ENCODE measurements at regions not wholly inside any gene's neighbourhood (a gene's known extent, or its start where the extent isn't known, plus 50 kb on each side); places are given as distances from the start of the nearest gene placed in this dataset.

DNA sequence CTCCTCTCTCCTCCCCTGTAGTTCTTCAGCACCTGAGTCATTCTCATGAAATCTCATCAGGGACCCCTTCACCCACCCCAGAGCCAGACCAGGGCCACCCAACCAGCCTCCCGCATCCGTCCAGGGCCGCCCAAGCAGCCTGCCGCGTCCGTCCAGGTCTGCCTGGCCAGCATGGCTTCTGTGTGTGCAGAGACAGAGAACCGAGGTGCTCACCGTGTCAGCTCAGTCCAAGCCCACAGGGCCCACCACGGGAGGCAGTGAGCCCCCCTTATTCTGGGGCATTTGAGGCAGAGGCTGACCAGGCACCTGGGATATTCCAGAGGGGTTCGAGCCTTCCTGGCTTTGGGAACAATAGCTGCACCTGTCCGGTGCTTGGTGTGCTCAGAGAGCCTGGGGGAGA, 1117.3 kb downstream of the BRD1 start:
- H4K8ac ChIP-seq (ENCODE audit: low read depth, low read length), result no peak overlapping the region
- no peak overlapping the region for H2BK120ac ChIP-seq (ENCODE audit: low read depth, low read length)
- no peak for DNase-seq (ENCODE audit: low spot score)
- no CpG with 5 or more reads among the region's 11 CpGs for WGBS, 2 donors (ENCODE audit: extremely low coverage in 2 of 2, insufficient read length in 2 of 2, insufficient replicate concordance in 1 of 2)
- H3K9ac ChIP-seq (ENCODE audit: low read depth, low read length, poor library complexity), result no peak overlapping the region
- peak overlapping the region; percentile 27 for H2AK5ac ChIP-seq (ENCODE audit: low read depth, low read length)
- H2BK15ac ChIP-seq (ENCODE audit: low read length), result no peak overlapping the region
- H2BK12ac ChIP-seq (ENCODE audit: low read length), result no peak overlapping the region
- H4K91ac ChIP-seq (ENCODE audit: low read depth, low read length, poor library complexity), result no peak overlapping the region
- no peaks in the 10 kb centered on the region for H3K27me3 ChIP-seq (ENCODE audit: control insufficient read depth in 3 of 3, insufficient read depth in 3 of 3, low read depth in 1 of 3, low read length in 3 of 3)
- H2AFZ ChIP-seq (ENCODE audit: low read length), result no peak overlapping the region
- peaks cover 4% of the 10 kb centered on the region for H3K79me1 ChIP-seq (ENCODE audit: low read depth, low read length)
- H3K36me3 ChIP-seq (replicated peaks in 1 of 2; ENCODE audit: control insufficient read depth in 2 of 2, insufficient read depth in 2 of 2, low read length in 2 of 2), result peaks cover 0 to 8% of the 10 kb centered on the region in 2 donors
- H3K18ac ChIP-seq (ENCODE audit: low read length), result peak overlapping the region; percentile 78
- H3K4me2 ChIP-seq (ENCODE audit: insufficient read depth, low read length, poor library complexity, severe bottlenecking), result no peak overlapping the region
- H3K4ac ChIP-seq (ENCODE audit: low read length), result no peak overlapping the region
- no peak overlapping the region for H2BK5ac ChIP-seq (ENCODE audit: low read length)
- H3K4me3 ChIP-seq (ENCODE audit: low read length in 2 of 2), result no peak overlapping the region
- H3K23ac ChIP-seq (ENCODE audit: low read depth, low read length, poor library complexity), result no peak overlapping the region
- H3K27ac ChIP-seq (replicated peaks; ENCODE audit: low read length), result no peak overlapping the region
- no peak overlapping the region for H3K14ac ChIP-seq (ENCODE audit: low read length)
- peaks cover 0 to 4% of the 10 kb centered on the region in 2 donors for H3K9me3 ChIP-seq (replicated peaks in 1 of 2; ENCODE audit: control insufficient read depth in 2 of 2, insufficient read depth in 1 of 2, low read depth in 1 of 2, low read length in 2 of 2)
- H3K4me1 ChIP-seq (ENCODE audit: control insufficient read depth in 2 of 2, insufficient read depth in 1 of 2, low read depth in 1 of 2, low read length in 2 of 2), result peaks cover 3 to 12% of the 10 kb centered on the region in 2 donors

GRCh38 chr22:48709976-48710375, 1117.7 kb downstream of the BRD1 start:
- H3K79me1 ChIP-seq (ENCODE audit: low read depth, low read length), result peaks cover 6% of the 10 kb centered on the region
- no peak overlapping the region for H2BK5ac ChIP-seq (ENCODE audit: low read length)
- no peak overlapping the region for H3K27ac ChIP-seq (replicated peaks; ENCODE audit: low read length)
- no peak overlapping the region for H2AFZ ChIP-seq (ENCODE audit: low read length)
- no peak overlapping the region for H3K9ac ChIP-seq (ENCODE audit: low read depth, low read length, poor library complexity)
- H2BK12ac ChIP-seq (ENCODE audit: low read length), result no peak overlapping the region
- H3K23ac ChIP-seq (ENCODE audit: low read depth, low read length, poor library complexity), result no peak overlapping the region
- H3K36me3 ChIP-seq (replicated peaks in 1 of 2; ENCODE audit: control insufficient read depth in 2 of 2, insufficient read depth in 2 of 2, low read length in 2 of 2), result peaks cover 0 to 8% of the 10 kb centered on the region in 2 donors
- no peaks in the 10 kb centered on the region for H3K27me3 ChIP-seq (ENCODE audit: control insufficient read depth in 3 of 3, insufficient read depth in 3 of 3, low read depth in 1 of 3, low read length in 3 of 3)
- no peak overlapping the region for H3K14ac ChIP-seq (ENCODE audit: low read length)
- WGBS, 2 donors (ENCODE audit: extremely low coverage in 2 of 2, insufficient read length in 2 of 2, insufficient replicate concordance in 1 of 2), result no CpG with 5 or more reads among the region's 8 CpGs
- no peak overlapping the region for H3K4ac ChIP-seq (ENCODE audit: low read length)
- H4K8ac ChIP-seq (ENCODE audit: low read depth, low read length), result no peak overlapping the region
- peaks cover 0 to 3% of the 10 kb centered on the region in 2 donors for H3K9me3 ChIP-seq (replicated peaks in 1 of 2; ENCODE audit: control insufficient read depth in 2 of 2, insufficient read depth in 1 of 2, low read depth in 1 of 2, low read length in 2 of 2)
- no peak overlapping the region for H2BK15ac ChIP-seq (ENCODE audit: low read length)
- H3K18ac ChIP-seq (ENCODE audit: low read length), result no peak overlapping the region
- H2AK5ac ChIP-seq (ENCODE audit: low read depth, low read length), result no peak overlapping the region
- peaks cover 7 to 16% of the 10 kb centered on the region in 2 donors for H3K4me1 ChIP-seq (ENCODE audit: control insufficient read depth in 2 of 2, insufficient read depth in 1 of 2, low read depth in 1 of 2, low read length in 2 of 2)
- no peak overlapping the region for H3K4me3 ChIP-seq (ENCODE audit: low read length in 2 of 2)
- no peak for DNase-seq (ENCODE audit: low spot score)
- H3K4me2 ChIP-seq (ENCODE audit: insufficient read depth, low read length, poor library complexity, severe bottlenecking), result no peak overlapping the region
- H2BK120ac ChIP-seq (ENCODE audit: low read depth, low read length), result no peak overlapping the region
- H4K91ac ChIP-seq (ENCODE audit: low read depth, low read length, poor library complexity), result no peak overlapping the region

- peaks cover 6% of the 10 kb centered on the region for H3K79me1 ChIP-seq (ENCODE audit: low read depth, low read length)
- H3K27ac ChIP-seq (replicated peaks; ENCODE audit: low read length), result no peak overlapping the region
- no peak overlapping the region for H3K4me3 ChIP-seq (ENCODE audit: low read length in 2 of 2)
- no peak overlapping the region for H2BK15ac ChIP-seq (ENCODE audit: low read length)
- no peak overlapping the region for H4K91ac ChIP-seq (ENCODE audit: low read depth, low read length, poor library complexity)
- H3K36me3 ChIP-seq (replicated peaks in 1 of 2; ENCODE audit: control insufficient read depth in 2 of 2, insufficient read depth in 2 of 2, low read length in 2 of 2), result peaks cover 0 to 5% of the 10 kb centered on the region in 2 donors
- no peak for DNase-seq (ENCODE audit: low spot score)
- no peak overlapping the region for H2AFZ ChIP-seq (ENCODE audit: low read length)
- H2BK120ac ChIP-seq (ENCODE audit: low read depth, low read length), result no peak overlapping the region
- H3K9ac ChIP-seq (ENCODE audit: low read depth, low read length, poor library complexity), result no peak overlapping the region
- WGBS, 2 donors (ENCODE audit: extremely low coverage in 2 of 2, insufficient read length in 2 of 2, insufficient replicate concordance in 1 of 2), result no CpG with 5 or more reads among the region's 13 CpGs
- H2AK5ac ChIP-seq (ENCODE audit: low read depth, low read length), result peak overlapping the region; percentile 56
- H3K27me3 ChIP-seq (ENCODE audit: control insufficient read depth in 3 of 3, insufficient read depth in 3 of 3, low read depth in 1 of 3, low read length in 3 of 3), result no peaks in the 10 kb centered on the region
- no peak overlapping the region for H2BK12ac ChIP-seq (ENCODE audit: low read length)
- no peak overlapping the region for H3K4me2 ChIP-seq (ENCODE audit: insufficient read depth, low read length, poor library complexity, severe bottlenecking)
- H2BK5ac ChIP-seq (ENCODE audit: low read length), result no peak overlapping the region
- H3K4me1 ChIP-seq (ENCODE audit: control insufficient read depth in 2 of 2, insufficient read depth in 1 of 2, low read depth in 1 of 2, low read length in 2 of 2), result peaks cover 10 to 21% of the 10 kb centered on the region in 2 donors
- no peak overlapping the region for H3K23ac ChIP-seq (ENCODE audit: low read depth, low read length, poor library complexity)
- H3K14ac ChIP-seq (ENCODE audit: low read length), result no peak overlapping the region
- H3K18ac ChIP-seq (ENCODE audit: low read length), result no peak overlapping the region
- no peak overlapping the region for H4K8ac ChIP-seq (ENCODE audit: low read depth, low read length)
- H3K4ac ChIP-seq (ENCODE audit: low read length), result no peak overlapping the region
- H3K9me3 ChIP-seq (replicated peaks in 1 of 2; ENCODE audit: control insufficient read depth in 2 of 2, insufficient read depth in 1 of 2, low read depth in 1 of 2, low read length in 2 of 2), result peaks cover 0 to 3% of the 10 kb centered on the region in 2 donors
Observed at GRCh38 chr22:48709453-48709852, 1118.2 kb downstream of the BRD1 start.

DNA sequence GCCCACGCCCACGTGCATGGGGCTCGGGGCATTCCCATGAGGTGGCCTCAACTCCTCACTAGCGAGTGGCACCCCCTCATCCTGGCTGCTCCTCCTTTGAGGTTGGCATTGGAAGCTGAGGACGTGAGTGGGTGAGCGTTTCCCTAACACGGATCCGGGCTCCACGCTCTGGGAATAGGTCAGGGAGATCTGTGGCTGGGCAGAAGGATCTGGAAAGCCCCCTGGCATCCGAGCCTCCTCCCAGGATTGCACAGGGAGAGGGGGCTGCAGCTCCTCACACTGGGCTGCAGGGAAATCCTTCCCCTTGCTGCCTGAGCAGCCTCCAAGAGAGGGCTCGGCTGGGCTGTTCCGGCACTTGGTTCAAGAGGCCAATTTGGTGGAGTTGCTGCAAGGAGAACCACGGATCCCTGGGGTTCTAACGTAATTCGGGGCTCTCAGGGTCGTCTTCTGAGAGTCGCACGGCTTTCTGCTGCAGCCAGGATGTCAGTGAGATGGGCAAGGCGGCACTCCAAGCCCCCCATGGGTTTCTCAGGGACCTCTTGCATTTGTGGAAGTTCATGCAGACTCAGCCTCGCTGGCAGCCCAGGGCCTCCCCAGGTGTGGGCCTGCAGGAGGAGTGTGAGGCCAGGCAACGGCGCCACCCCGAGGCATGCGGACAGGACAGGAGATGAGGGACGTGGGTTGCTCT, 1119.0 kb downstream of the BRD1 start:
- Histone ChIP-seq H3K9me3 (replicated peaks in 1 of 2; ENCODE audit: control insufficient read depth in 2 of 2, insufficient read depth in 1 of 2, low read depth in 1 of 2, low read length in 2 of 2) (peaks cover 0 to 3% of the 10 kb centered on the region in 2 donors), H2AFZ (ENCODE audit: low read length) (no peak overlapping the region), H3K36me3 (replicated peaks in 1 of 2; ENCODE audit: control insufficient read depth in 2 of 2, insufficient read depth in 2 of 2, low read length in 2 of 2) (no peaks in the 10 kb centered on the region), H4K91ac (ENCODE audit: low read depth, low read length, poor library complexity) (no peak overlapping the region), H2BK5ac (ENCODE audit: low read length) (no peak overlapping the region), H2AK5ac (ENCODE audit: low read depth, low read length) (peak overlapping the region; percentile 56), H3K27ac (replicated peaks; ENCODE audit: low read length) (no peak overlapping the region), H3K4me2 (ENCODE audit: insufficient read depth, low read length, poor library complexity, severe bottlenecking) (no peak overlapping the region), H3K18ac (ENCODE audit: low read length) (no peak overlapping the region), H3K4me3 (ENCODE audit: low read length in 2 of 2) (no peak overlapping the region), H3K4me1 (ENCODE audit: control insufficient read depth in 2 of 2, insufficient read depth in 1 of 2, low read depth in 1 of 2, low read length in 2 of 2) (peaks cover 17 to 29% of the 10 kb centered on the region in 2 donors), H3K79me1 (ENCODE audit: low read depth, low read length) (peaks cover 6% of the 10 kb centered on the region), H2BK15ac (ENCODE audit: low read length) (no peak overlapping the region), H3K9ac (ENCODE audit: low read depth, low read length, poor library complexity) (no peak overlapping the region), H3K4ac (ENCODE audit: low read length) (no peak overlapping the region), H4K8ac (ENCODE audit: low read depth, low read length) (no peak overlapping the region), H3K14ac (ENCODE audit: low read length) (no peak overlapping the region), H2BK12ac (ENCODE audit: low read length) (no peak overlapping the region), H2BK120ac (ENCODE audit: low read depth, low read length) (no peak overlapping the region), H3K23ac (ENCODE audit: low read depth, low read length, poor library complexity) (no peak overlapping the region), H3K27me3 (ENCODE audit: control insufficient read depth in 3 of 3, insufficient read depth in 3 of 3, low read depth in 1 of 3, low read length in 3 of 3) (no peaks in the 10 kb centered on the region)
- DNase-seq (ENCODE audit: low spot score), result no peak
- no CpG with 5 or more reads among the region's 25 CpGs for WGBS, 2 donors (ENCODE audit: extremely low coverage in 2 of 2, insufficient read length in 2 of 2, insufficient replicate concordance in 1 of 2)
